HL-60 (cell line): ENCODE measurements at regions not wholly inside any gene's neighbourhood (a gene's known extent, or its start where the extent isn't known, plus 50 kb on each side); places are given as distances from the start of the nearest gene placed in this dataset.
"Not testable (repeated sequence)": the region's sequence is repeated elsewhere in the genome, so short reads cannot be mapped to it uniquely, and the experiment has no call there.

Experiments used
- CTCF ChIP-seq: IDR thresholded peaks from one replicate; pipeline ENCODE4 v1.5.1; 2011; ENCODE audit warnings: low read length, control low read depth, inconsistent platforms; ENCODE audit not compliant: insufficient read depth
- GABPA ChIP-seq: IDR thresholded peaks from 2 replicates; pipeline ENCODE4 v1.6.1; 2012; ENCODE audit warnings: low read depth
- POLR2AphosphoS5 ChIP-seq: IDR thresholded peaks from 2 replicates; pipeline ENCODE4 v1.6.1; 2012; ENCODE audit warnings: low read depth
- SPI1 ChIP-seq: IDR thresholded peaks from 2 replicates; pipeline ENCODE4 v1.6.1; 2012; ENCODE audit warnings: low read depth, mild to moderate bottlenecking, borderline replicate concordance
- TF ChIP-seq, protein P1 (sequence below): IDR thresholded peaks from 2 replicates; pipeline ENCODE4 v1.6.1; 2012; ENCODE audit warnings: low read depth; ENCODE audit not compliant: insufficient replicate concordance

DNA sequence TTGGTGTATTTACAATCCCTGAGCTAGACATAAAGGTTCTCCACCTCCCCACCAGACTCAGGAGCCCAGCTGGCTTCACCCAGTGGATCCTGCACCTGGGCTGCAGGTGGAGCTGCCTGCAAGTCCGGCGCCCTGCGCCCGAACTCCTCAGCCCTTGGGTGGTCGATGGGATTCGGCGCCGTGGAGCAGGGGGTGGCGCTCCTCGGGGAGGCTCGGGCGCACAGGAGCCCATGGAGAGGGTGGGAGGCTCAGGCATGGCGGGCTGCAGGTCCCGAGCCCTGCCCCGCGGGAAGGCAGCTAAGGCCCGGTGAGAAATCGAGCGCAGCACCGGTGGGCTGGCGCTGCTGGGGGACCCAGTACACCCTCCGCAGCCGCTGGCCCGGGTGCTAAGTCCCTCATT, 1291.6 kb downstream of the ADGRL3 start:
- TF ChIP-seq CTCF, GABPA, POLR2AphosphoS5, SPI1: not testable (repeated sequence)
- TF ChIP-seq, protein P1, sequence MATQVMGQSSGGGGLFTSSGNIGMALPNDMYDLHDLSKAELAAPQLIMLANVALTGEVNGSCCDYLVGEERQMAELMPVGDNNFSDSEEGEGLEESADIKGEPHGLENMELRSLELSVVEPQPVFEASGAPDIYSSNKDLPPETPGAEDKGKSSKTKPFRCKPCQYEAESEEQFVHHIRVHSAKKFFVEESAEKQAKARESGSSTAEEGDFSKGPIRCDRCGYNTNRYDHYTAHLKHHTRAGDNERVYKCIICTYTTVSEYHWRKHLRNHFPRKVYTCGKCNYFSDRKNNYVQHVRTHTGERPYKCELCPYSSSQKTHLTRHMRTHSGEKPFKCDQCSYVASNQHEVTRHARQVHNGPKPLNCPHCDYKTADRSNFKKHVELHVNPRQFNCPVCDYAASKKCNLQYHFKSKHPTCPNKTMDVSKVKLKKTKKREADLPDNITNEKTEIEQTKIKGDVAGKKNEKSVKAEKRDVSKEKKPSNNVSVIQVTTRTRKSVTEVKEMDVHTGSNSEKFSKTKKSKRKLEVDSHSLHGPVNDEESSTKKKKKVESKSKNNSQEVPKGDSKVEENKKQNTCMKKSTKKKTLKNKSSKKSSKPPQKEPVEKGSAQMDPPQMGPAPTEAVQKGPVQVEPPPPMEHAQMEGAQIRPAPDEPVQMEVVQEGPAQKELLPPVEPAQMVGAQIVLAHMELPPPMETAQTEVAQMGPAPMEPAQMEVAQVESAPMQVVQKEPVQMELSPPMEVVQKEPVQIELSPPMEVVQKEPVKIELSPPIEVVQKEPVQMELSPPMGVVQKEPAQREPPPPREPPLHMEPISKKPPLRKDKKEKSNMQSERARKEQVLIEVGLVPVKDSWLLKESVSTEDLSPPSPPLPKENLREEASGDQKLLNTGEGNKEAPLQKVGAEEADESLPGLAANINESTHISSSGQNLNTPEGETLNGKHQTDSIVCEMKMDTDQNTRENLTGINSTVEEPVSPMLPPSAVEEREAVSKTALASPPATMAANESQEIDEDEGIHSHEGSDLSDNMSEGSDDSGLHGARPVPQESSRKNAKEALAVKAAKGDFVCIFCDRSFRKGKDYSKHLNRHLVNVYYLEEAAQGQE, result not testable (repeated sequence)
